Endodermal cell (in vitro differentiated cells): ENCODE measurements at regions not wholly inside any gene's neighbourhood (a gene's known extent, or its start where the extent isn't known, plus 50 kb on each side); places are given as distances from the start of the nearest gene placed in this dataset.

Experiments used
- DNase-seq: peaks from one replicate; pipeline ENCODE4 v3.0.0-alpha.2; 2017
- H3K27ac ChIP-seq: 2 replicates; pipeline ENCODE4 v1.5.1; 2013; ENCODE audit warnings: mild to moderate bottlenecking, low read depth, low read length, moderate library complexity
- H3K27me3 ChIP-seq: 2 replicates; pipeline ENCODE4 v1.6.1; 2013; ENCODE audit warnings: mild to moderate bottlenecking, low read length, moderate library complexity; ENCODE audit not compliant: insufficient read depth, control insufficient read depth, poor library complexity, severe bottlenecking
- H3K36me3 ChIP-seq: 2 replicates; pipeline ENCODE4 v1.7.0; 2013; ENCODE audit warnings: mild to moderate bottlenecking, low read length, moderate library complexity; ENCODE audit not compliant: control insufficient read depth, insufficient read depth
- H3K4me1 ChIP-seq: one replicate; pipeline ENCODE4 v1.7.0; 2013; ENCODE audit warnings: low read length; ENCODE audit not compliant: control insufficient read depth, insufficient read depth
- H3K4me3 ChIP-seq: 2 replicates; pipeline ENCODE4 v1.5.1; 2013; ENCODE audit warnings: mild to moderate bottlenecking, low read length, moderate library complexity
- H3K9ac ChIP-seq: 2 replicates; pipeline ENCODE4 v1.6.1; 2013; ENCODE audit warnings: mild to moderate bottlenecking, low read length, moderate library complexity; ENCODE audit not compliant: poor library complexity, severe bottlenecking; ENCODE audit errors: extremely low read depth
- H3K9me3 ChIP-seq: 2 replicates; pipeline ENCODE4 v1.6.1; 2013; ENCODE audit warnings: mild to moderate bottlenecking, low read length, moderate library complexity; ENCODE audit not compliant: control insufficient read depth
- H3K27ac Mint-ChIP-seq: 2 replicates; pipeline ENCODE4 v1.8.0; 2020; ENCODE audit warnings: mixed read lengths
- H3K27me3 Mint-ChIP-seq: 2 replicates; pipeline ENCODE4 v1.8.0; 2021; ENCODE audit warnings: mild to moderate bottlenecking, mixed read lengths; ENCODE audit not compliant: insufficient read depth
- H3K36me3 Mint-ChIP-seq: 2 replicates; pipeline ENCODE4 v1.8.0; 2020; ENCODE audit warnings: low read depth, mixed read lengths
- H3K4me1 Mint-ChIP-seq: 2 replicates; pipeline ENCODE4 v1.8.0; 2020; ENCODE audit warnings: mixed read lengths
- H3K4me3 Mint-ChIP-seq: 2 replicates; pipeline ENCODE4 v1.8.0; 2020; ENCODE audit warnings: mild to moderate bottlenecking, moderate library complexity, mixed read lengths
- H3K9me3 Mint-ChIP-seq: 2 replicates; pipeline ENCODE4 v1.8.0; 2020; ENCODE audit warnings: mild to moderate bottlenecking, mixed read lengths
- CTCF ChIP-seq: fragments of 200-600 bp; sonication (generic); conservative IDR thresholded peaks from 2 replicates; pipeline ENCODE4 v1.5.0; 2021; ENCODE audit warnings: antibody characterized with exemption, mild to moderate bottlenecking
- WGBS, 2 experiments: methylation state at CpG; one replicate each; pipeline versions ENCODE4 v1.1.5 to v1.1.7; 2013; ENCODE audit warnings: missing lambda C conversion rate in 2 of 2, mixed read lengths in 1 of 2; ENCODE audit not compliant: insufficient coverage in 1 of 2, insufficient read length in 1 of 2; 5-methylcytosine and 5-hydroxymethylcytosine counted together

GRCh38 chr1:70717211-70717610 lies 306.1 kb downstream of the CTH start:
- no peak for TF ChIP-seq CTCF
- H3K4me3 Mint-ChIP-seq: no peak overlapping the region
- Histone ChIP-seq H3K9ac (no peak overlapping the region), H3K9me3 (no peaks in the 10 kb centered on the region), H3K36me3 (no peaks in the 10 kb centered on the region), H3K27me3 (no peaks in the 10 kb centered on the region), H3K27ac (no peak overlapping the region), H3K4me3 (no peak overlapping the region), H3K4me1 (peaks cover 5% of the 10 kb centered on the region)
- no peaks in the 10 kb centered on the region for H3K36me3 Mint-ChIP-seq
- peaks cover 3% of the 10 kb centered on the region for H3K4me1 Mint-ChIP-seq
- no peaks in the 10 kb centered on the region for H3K9me3 Mint-ChIP-seq
- peaks cover 2% of the 10 kb centered on the region for H3K27me3 Mint-ChIP-seq
- H3K27ac Mint-ChIP-seq: no peak overlapping the region
- WGBS, 2 experiments: 100% methylated on average over 1 of the region's 2 CpGs; no CpG with 5 or more reads in 1 of the 2 experiments
- DNase-seq: no peak

GRCh38 chr1:70717656-70718055 lies 306.6 kb downstream of the CTH start:
- Histone ChIP-seq H3K4me1 (peaks cover 5% of the 10 kb centered on the region), H3K36me3 (no peaks in the 10 kb centered on the region), H3K9ac (no peak overlapping the region), H3K27ac (no peak overlapping the region), H3K4me3 (no peak overlapping the region), H3K9me3 (peaks cover 4% of the 10 kb centered on the region), H3K27me3 (no peaks in the 10 kb centered on the region)
- Mint-ChIP-seq H3K27me3 (peaks cover 2% of the 10 kb centered on the region), H3K36me3 (no peaks in the 10 kb centered on the region), H3K4me1 (peaks cover 3% of the 10 kb centered on the region), H3K4me3 (no peak overlapping the region), H3K9me3 (no peaks in the 10 kb centered on the region), H3K27ac (no peak overlapping the region)
- TF ChIP-seq CTCF: no peak
- 94% methylated on average over 1 of the region's 1 CpG; no CpG with 5 or more reads in 1 of the 2 experiments for WGBS, 2 experiments
- no peak for DNase-seq

GRCh38 chr1:70718086-70718630 lies 307.1 kb downstream of the CTH start:
- Histone ChIP-seq H3K4me3 (no peak overlapping the region), H3K9ac (no peak overlapping the region), H3K36me3 (no peaks in the 10 kb centered on the region), H3K27me3 (no peaks in the 10 kb centered on the region), H3K27ac (no peak overlapping the region), H3K9me3 (peaks cover 7% of the 10 kb centered on the region), H3K4me1 (peaks cover 5% of the 10 kb centered on the region)
- no peaks in the 10 kb centered on the region for H3K9me3 Mint-ChIP-seq
- H3K36me3 Mint-ChIP-seq: no peaks in the 10 kb centered on the region
- peaks cover 2% of the 10 kb centered on the region for H3K27me3 Mint-ChIP-seq
- WGBS, 2 experiments: 89 to 100% methylated on average over 2 of the region's 2 CpGs
- H3K27ac Mint-ChIP-seq: no peak overlapping the region
- TF ChIP-seq CTCF: no peak
- peaks cover 3% of the 10 kb centered on the region for H3K4me1 Mint-ChIP-seq
- DNase-seq: no peak
- H3K4me3 Mint-ChIP-seq: no peak overlapping the region
